Fibroblast of lung (primary cell): ENCODE measurements at regions not wholly inside any gene's neighbourhood (a gene's known extent, or its start where the extent isn't known, plus 50 kb on each side); places are given as distances from the start of the nearest gene placed in this dataset.

ENCODE experiments used
- DNase-seq, 2 donors: peaks; one replicate each; pipeline versions ENCODE4 v3.0.0 to v3.0.0-alpha.2; 2010; ENCODE audit warnings: low read depth in 2 of 2
- H2AFZ ChIP-seq: 2 replicates; pipeline ENCODE4 v1.5.1; 2012; ENCODE audit warnings: low read length, control low read depth, inconsistent platforms
- H3K27ac ChIP-seq: 2 replicates; pipeline ENCODE4 v1.5.1; 2011; ENCODE audit warnings: low read length, control low read depth; ENCODE audit not compliant: insufficient read depth
- H3K27me3 ChIP-seq: 2 replicates; pipeline ENCODE4 v1.5.1; 2011; ENCODE audit warnings: mild to moderate bottlenecking, low read length; ENCODE audit not compliant: control insufficient read depth, insufficient read depth
- H3K36me3 ChIP-seq: 2 replicates; pipeline ENCODE4 v1.5.1; 2011; ENCODE audit warnings: low read length; ENCODE audit not compliant: control insufficient read depth, insufficient read depth
- H3K4me1 ChIP-seq: 2 replicates; pipeline ENCODE4 v1.5.1; 2011; ENCODE audit warnings: low read length; ENCODE audit not compliant: control insufficient read depth, insufficient read depth; ENCODE audit errors: extremely low read depth
- H3K4me2 ChIP-seq: 2 replicates; pipeline ENCODE4 v1.5.1; 2011; ENCODE audit warnings: low read length, control low read depth; ENCODE audit not compliant: insufficient read depth; ENCODE audit errors: extremely low read depth
- H3K4me3 ChIP-seq, 4 experiments: fragments of 200-600 bp in 1 of 4; sonication (generic) in 1 of 4; replicated peaks in 1 of 4; 2 replicates each; pipeline ENCODE4 v1.5.1; 2011 to 2016; ENCODE audit warnings: low read length in 4 of 4, low read depth in 3 of 4, mild to moderate bottlenecking in 3 of 4, control low read depth in 2 of 4, inconsistent platforms in 1 of 4, mixed read lengths in 1 of 4; ENCODE audit not compliant: insufficient read depth in 1 of 4; ENCODE audit errors: control extremely low read depth in 1 of 4
- H3K79me2 ChIP-seq: 2 replicates; pipeline ENCODE4 v1.5.1; 2012; ENCODE audit warnings: mild to moderate bottlenecking, low read length, inconsistent platforms; ENCODE audit not compliant: control insufficient read depth, insufficient read depth
- H3K9ac ChIP-seq: 2 replicates; pipeline ENCODE4 v1.5.1; 2011; ENCODE audit warnings: mild to moderate bottlenecking, low read length, control low read depth; ENCODE audit not compliant: insufficient read depth
- H3K9me3 ChIP-seq: 2 replicates; pipeline ENCODE4 v1.5.1; 2012; ENCODE audit warnings: low read depth, low read length; ENCODE audit not compliant: control insufficient read depth, insufficient read depth
- H4K20me1 ChIP-seq: 2 replicates; pipeline ENCODE4 v1.5.1; 2011; ENCODE audit warnings: low read length; ENCODE audit not compliant: control insufficient read depth, insufficient read depth; ENCODE audit errors: extremely low read depth
- CTCF ChIP-seq, 2 donors: IDR thresholded peaks in 1 of 2; conservative IDR thresholded peaks in 1 of 2; 1 replicate in 1 of 2; 2 replicates in 1 of 2; pipeline ENCODE4 v1.5.1; 2011 to 2012; ENCODE audit warnings: low read length in 2 of 2, control low read depth in 1 of 2, inconsistent platforms in 1 of 2, low read depth in 1 of 2, mild to moderate bottlenecking in 1 of 2
- EZH2 ChIP-seq: IDR thresholded peaks from 2 replicates; pipeline ENCODE4 v1.5.1; 2012; ENCODE audit warnings: low read length, control low read depth, mild to moderate bottlenecking; ENCODE audit errors: missing control alignments

GRCh38 chr1:213666922-213667321 is 320.9 kb upstream of the PROX1 start:
- no peak for DNase-seq

GRCh38 chr1:213669512-213669911 is 318.3 kb upstream of the PROX1 start:
- no peak overlapping the region for H3K4me3 ChIP-seq
- no peaks in the 10 kb centered on the region for H3K79me2 ChIP-seq
- no peaks in the 10 kb centered on the region for H3K4me1 ChIP-seq
- H3K9ac ChIP-seq, result no peak overlapping the region
- H3K27me3 ChIP-seq, result no peaks in the 10 kb centered on the region
- no peaks in the 10 kb centered on the region for H3K9me3 ChIP-seq
- no peaks in the 10 kb centered on the region for H3K36me3 ChIP-seq
- no peak for TF ChIP-seq CTCF (conservative IDR thresholded peaks at IDR 0.05 in 1 of 2, IDR thresholded peaks at IDR 0.05 in 1 of 2; ENCODE audit: low read depth in 1 of 2, low read length in 2 of 2)
- no peak for TF ChIP-seq EZH2
- H2AFZ ChIP-seq, result no peak overlapping the region
- H3K27ac ChIP-seq, result no peak overlapping the region
- DNase-seq, result no peak
- H4K20me1 ChIP-seq, result no peaks in the 10 kb centered on the region
- H3K4me2 ChIP-seq, result no peak overlapping the region

More at GRCh38 chr1:213666922-213667321, 320.9 kb upstream of the PROX1 start:
- TF ChIP-seq CTCF (conservative IDR thresholded peaks at IDR 0.05 in 1 of 2, IDR thresholded peaks at IDR 0.05 in 1 of 2; ENCODE audit: low read depth in 1 of 2, low read length in 2 of 2), result no peak
- TF ChIP-seq EZH2, result no peak
- Histone ChIP-seq H3K27ac (no peak overlapping the region), H4K20me1 (no peaks in the 10 kb centered on the region), H3K4me1 (no peaks in the 10 kb centered on the region), H3K4me3 (no peak overlapping the region), H2AFZ (no peak overlapping the region), H3K9ac (no peak overlapping the region), H3K4me2 (no peak overlapping the region), H3K9me3 (no peaks in the 10 kb centered on the region), H3K36me3 (no peaks in the 10 kb centered on the region), H3K27me3 (no peaks in the 10 kb centered on the region), H3K79me2 (no peaks in the 10 kb centered on the region)

GRCh38 chr1:213669964-213670691 is 317.6 kb upstream of the PROX1 start:
- no peaks in the 10 kb centered on the region for H3K4me1 ChIP-seq
- TF ChIP-seq CTCF (conservative IDR thresholded peaks at IDR 0.05 in 1 of 2, IDR thresholded peaks at IDR 0.05 in 1 of 2; ENCODE audit: low read depth in 1 of 2, low read length in 2 of 2), result no peak
- no peak for TF ChIP-seq EZH2
- H3K79me2 ChIP-seq, result no peaks in the 10 kb centered on the region
- no peaks in the 10 kb centered on the region for H4K20me1 ChIP-seq
- no peak overlapping the region for H3K9ac ChIP-seq
- no peaks in the 10 kb centered on the region for H3K27me3 ChIP-seq
- no peak overlapping the region for H3K4me2 ChIP-seq
- no peak for DNase-seq
- no peak overlapping the region for H3K4me3 ChIP-seq
- H2AFZ ChIP-seq, result no peak overlapping the region
- no peak overlapping the region for H3K27ac ChIP-seq
- H3K36me3 ChIP-seq, result no peaks in the 10 kb centered on the region
- H3K9me3 ChIP-seq, result no peaks in the 10 kb centered on the region
